ENCODE measurements at regions not wholly inside any gene's neighbourhood (a gene's known extent, or its start where the extent isn't known, plus 50 kb on each side); places are given as distances from the start of the nearest gene placed in this dataset.
A peak's percentile ranks its signal among the peaks of the same experiment; 100 is the strongest.

- no peak for DNase-seq (ENCODE audit: low spot score)
Observed at GRCh38 chr5:74226716-74227485, 413.6 kb downstream of the ENC1 start.

DNA sequence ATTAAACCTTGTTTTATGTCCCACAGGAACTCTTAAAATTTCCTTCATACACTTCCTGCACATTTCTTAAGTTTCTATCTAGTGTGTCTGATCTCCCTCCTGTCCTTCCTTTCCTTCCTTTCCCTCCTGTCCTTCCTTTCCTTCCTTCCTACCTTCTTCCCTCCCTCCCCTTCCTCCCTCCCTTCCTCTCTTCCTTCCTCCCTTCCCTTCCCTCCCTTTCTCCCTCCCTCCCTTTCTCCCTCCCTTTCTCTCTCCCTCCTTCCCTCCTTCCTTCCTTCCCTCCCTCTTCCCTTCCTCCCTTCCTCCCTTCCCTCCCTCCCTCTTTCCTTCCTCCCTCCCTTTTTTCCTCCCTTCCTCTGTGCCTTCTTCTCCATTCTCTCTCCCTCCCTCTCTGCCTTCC lies 414.9 kb downstream of the ENC1 start:
- DNase-seq (ENCODE audit: low spot score): no peak

- no peak for DNase-seq (ENCODE audit: low spot score)
Observed at GRCh38 chr5:74224331-74224730, 416.2 kb downstream of the ENC1 start.

DNA sequence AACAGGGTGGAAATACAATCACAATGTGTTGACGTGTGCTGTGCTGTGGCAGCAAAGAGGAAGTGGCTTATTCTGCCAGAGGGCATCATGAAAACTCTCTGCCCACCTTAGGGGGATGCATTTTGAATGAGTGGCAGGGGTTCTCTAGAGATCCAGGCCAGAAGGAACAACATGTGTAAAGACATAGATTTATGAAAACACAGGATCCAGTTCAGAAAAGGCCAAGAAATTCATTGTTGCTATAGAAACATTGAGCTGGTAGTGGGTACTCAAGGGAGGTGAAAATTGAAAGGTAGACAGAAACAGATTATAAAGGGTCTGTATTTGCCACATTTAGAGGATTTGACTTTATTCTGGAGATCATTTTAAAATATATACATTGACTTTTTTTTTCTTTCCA lies 417.7 kb downstream of the ENC1 start:
- no peak for DNase-seq (ENCODE audit: low spot score)

DNA sequence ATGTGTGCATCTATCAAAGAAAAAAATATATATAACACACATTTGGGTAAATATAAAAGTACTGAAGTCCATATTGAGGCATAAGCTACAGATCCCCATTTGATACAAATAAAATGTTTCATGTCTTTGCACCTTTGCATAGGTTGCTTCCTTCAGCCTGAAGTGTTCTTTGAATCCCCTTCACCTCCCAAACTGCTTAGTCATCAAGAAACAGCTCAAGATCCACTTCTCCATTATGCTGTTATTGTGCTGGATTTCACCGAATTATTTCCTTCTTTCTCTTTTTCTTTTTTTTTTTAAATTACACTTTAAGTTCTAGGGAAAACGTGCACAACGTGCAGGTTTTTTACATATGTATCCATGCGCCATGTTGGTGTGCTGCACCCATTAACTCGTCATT lies 419.1 kb downstream of the ENC1 start:
- no peak for DNase-seq (ENCODE audit: low spot score)

- no peak for DNase-seq (ENCODE audit: low spot score)
Observed at GRCh38 chr5:74216012-74216411, 424.5 kb downstream of the ENC1 start.

DNA sequence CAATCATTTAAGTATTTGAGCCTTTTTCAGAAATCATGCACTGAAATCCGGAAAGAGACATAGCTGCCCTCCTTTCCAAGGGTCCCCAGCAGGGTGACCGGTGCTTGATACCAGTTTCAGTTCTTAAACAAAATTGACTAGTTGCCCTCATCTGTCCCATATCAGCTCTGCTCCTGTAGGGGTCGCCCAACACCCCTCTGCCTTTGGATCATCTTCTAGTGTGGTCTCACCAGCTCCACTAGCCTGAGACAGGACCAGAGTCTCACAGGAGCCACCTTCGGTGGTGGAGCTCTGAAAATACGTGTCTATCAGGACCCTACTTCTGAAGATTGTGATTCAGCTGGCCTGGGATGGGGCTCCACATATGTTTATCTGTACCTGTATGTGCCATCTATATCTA lies 428.2 kb downstream of the ENC1 start:
- no peak for DNase-seq (ENCODE audit: low spot score)

DNA sequence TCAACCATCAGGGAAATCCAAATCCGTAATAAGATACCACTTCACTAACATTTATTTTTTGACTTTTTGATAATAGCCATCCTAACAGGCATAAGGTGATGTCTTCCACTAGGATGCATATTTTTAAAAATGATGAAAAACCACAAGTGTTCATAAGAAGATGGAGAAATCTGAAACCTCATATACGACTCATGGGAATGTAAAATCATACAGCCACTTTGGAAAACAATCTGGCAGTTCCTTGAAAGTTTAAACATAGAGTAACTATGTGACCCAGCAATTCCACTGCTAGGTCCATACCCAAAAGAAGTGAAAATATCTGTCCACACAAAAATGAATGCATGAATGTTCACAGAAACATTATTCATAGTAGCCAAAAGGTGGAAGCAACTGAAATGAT lies 431.0 kb downstream of the ENC1 start:
- DNase-seq (ENCODE audit: low spot score): no peak

DNA sequence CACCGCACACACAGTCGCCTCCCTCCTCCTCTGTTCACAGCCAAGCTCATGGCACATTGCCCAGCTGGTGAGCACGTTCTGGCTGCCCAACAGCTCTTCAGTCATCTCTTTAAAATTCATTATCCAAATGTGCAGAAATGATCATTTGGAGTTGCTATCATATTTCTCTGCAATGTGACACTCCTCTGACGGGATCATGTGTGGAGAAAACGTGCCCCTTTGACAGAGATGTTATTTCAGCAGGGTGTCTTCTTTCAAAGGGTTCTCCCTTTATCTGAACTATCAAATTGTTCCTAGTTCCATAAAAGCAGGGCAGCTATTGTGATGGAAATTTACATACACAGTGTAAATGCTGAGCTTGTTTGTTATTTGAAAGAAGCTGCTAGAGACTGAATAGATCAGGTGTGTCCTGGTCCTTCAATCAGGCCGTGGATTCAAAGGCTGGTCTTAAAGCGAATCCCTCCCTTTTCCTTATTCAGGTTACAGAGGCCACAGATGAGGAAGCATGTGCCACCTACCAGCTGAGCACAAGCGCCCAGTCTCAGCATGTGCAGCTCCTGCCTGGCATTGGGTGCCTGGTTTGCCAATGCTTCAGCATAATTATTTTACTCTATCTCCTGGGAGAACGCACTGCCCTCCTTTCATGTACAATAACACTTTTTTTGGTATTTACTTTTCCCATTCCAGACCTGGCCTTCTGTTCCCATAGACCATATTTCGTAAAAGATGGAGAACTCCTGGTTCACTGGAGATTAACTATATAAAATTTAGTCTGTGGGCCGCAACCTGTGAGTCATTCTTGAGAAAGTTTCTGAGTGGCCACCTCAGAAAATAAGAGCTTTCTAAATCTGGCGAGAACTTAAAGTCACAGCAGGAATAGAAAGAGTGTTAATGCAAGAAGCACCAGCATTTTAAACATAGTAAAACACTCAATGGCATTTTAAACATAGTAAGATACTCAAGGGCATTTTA lies 433.7 kb downstream of the ENC1 start:
- DNase-seq (ENCODE audit: low spot score): no peak

DNA sequence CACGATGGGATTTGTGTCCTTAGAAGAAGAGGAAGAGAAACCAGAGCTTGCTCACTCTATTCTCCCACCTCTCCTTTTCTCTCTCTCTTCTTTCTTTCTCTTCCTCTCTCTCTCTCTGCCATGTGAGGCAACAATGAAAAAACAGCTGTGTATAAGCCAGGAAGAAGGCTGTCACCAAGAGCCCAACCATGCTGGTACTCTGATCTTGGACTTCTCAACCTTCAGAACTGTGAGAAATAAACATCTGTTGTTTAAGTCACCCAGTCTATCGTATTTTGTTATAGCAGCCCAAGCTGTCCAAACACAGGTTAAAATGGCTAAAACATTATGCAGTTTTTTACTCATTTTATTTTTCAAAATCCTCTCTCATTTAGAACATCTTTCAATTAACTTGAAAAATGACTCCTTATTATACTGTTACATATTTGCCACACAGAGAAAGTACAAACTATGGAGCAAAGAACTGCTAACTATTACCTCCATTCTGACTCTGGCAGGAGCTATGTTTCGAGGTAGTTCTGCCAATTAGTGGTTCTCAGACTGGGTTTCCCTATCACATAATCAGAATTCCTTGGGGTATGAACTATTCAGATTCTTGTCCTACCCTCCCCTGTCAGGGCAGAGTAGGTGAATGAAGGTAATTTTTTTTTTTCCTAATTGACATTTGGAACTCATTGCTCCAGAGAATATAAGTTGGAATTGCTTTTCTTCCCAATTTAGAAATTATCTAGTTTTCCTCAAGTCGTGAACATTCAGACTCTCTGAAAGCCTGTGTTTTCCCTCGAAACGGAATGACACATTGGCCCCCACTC lies 434.6 kb downstream of the ENC1 start:
- DNase-seq (ENCODE audit: low spot score): no peak

GRCh38 chr5:74201334-74202081 lies 439.0 kb downstream of the ENC1 start:
- peak; percentile 37 for DNase-seq (ENCODE audit: low spot score)

- DNase-seq (ENCODE audit: low spot score): no peak
Observed at GRCh38 chr5:74200560-74200959, 440.0 kb downstream of the ENC1 start.

DNA sequence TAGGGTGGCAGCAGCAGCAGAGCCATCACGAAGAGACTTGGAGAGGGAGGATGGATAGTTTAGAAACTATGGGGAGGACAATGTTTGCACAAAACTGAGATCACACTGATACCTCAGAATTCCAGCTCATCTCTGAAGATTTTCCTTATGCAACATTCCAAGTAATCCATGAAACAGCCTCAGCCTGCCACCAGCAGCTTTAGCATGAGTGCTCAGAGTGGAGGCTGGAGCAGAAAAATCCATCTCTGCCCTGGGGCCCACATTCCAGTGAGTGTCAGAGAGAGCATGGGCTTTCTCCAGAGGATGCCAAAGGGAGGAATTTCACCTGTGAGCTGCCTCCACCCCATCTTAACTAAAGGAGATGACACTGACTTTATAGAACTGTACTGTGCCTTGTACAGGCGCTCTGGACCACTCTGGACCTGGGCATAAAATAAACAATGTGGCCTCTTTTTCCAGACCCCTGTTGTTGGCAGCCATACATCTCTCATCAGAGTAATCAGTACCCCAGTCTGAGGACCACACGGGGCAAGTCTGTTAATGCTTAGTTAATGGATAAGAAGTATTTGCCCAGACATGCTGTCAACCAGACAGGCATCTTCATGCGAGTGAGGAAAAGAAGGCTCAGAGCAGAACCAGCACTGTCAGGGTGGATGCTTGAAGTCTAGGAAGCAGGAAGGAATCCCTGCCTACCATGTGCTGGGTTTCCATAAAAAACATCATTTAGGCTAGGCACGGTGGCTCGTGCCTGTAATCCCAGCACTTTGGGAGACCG lies 440.9 kb downstream of the ENC1 start:
- DNase-seq (ENCODE audit: low spot score): no peak

GRCh38 chr5:74199005-74199404 lies 441.5 kb downstream of the ENC1 start:
- DNase-seq (ENCODE audit: low spot score): no peak

- no peak for DNase-seq (ENCODE audit: low spot score)
Observed at GRCh38 chr5:74198156-74198555, 442.4 kb downstream of the ENC1 start.

DNA sequence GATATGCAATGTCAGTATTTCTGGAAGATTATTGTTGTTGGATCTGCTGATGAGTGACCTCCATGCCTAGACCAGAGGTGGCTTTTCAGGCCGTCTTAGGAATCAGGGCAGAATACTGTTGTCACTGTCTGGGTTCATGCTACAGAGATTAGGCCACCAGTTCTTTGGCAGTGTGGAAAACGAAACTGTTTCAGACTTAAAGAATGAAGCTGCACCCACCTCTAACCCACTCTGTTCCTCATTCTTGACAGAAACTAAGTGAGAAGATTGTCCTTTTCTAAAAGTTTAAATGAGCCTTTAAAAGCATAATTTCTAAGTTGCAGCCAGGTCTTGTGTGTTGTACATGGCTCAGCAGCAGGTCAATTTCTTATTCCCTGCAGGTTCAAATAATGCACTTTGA lies 444.3 kb downstream of the ENC1 start:
- no peak for DNase-seq (ENCODE audit: low spot score)

GRCh38 chr5:74194196-74194595 lies 446.3 kb downstream of the ENC1 start:
- no peak for DNase-seq (ENCODE audit: low spot score)

GRCh38 chr5:74192606-74193299 lies 447.8 kb downstream of the ENC1 start:
- no peak for DNase-seq (ENCODE audit: low spot score)

- DNase-seq (ENCODE audit: low spot score): no peak
Observed at GRCh38 chr5:74188351-74189105, 452.0 kb downstream of the ENC1 start.
